HepG2 (cell line): ENCODE measurements at regions not wholly inside any gene's neighbourhood (a gene's known extent, or its start where the extent isn't known, plus 50 kb on each side); places are given as distances from the start of the nearest gene placed in this dataset.
A peak's percentile ranks its signal among the peaks of the same experiment; 100 is the strongest.

Experiments
- ARID3A ChIP-seq: IDR thresholded peaks from 2 replicates; pipeline ENCODE4 v1.6.1; 2012; ENCODE audit warnings: low read depth, low read length, improper control_type of control experiment
- BORCS8-MEF2B ChIP-seq: sonication (generic); formaldehyde crosslinking; IDR thresholded peaks from 2 replicates; pipeline ENCODE4 v1.8.0; 2022; ENCODE audit warnings: mild to moderate bottlenecking, missing genetic modification reagents
- CEBPB ChIP-seq: IDR thresholded peaks from 2 replicates; pipeline ENCODE4 v1.6.1; 2011; ENCODE audit warnings: low read depth, low read length, improper control_type of control experiment, borderline replicate concordance
- ELF3 ChIP-seq: IDR thresholded peaks from 2 replicates; pipeline ENCODE4 v1.6.1; 2016; ENCODE audit warnings: missing genetic modification reagents, missing compliant biosample characterization
- GATAD2A ChIP-seq: IDR thresholded peaks from 2 replicates; pipeline ENCODE4 v1.6.1; 2016
- GLMP ChIP-seq: sonication (generic); formaldehyde crosslinking; IDR thresholded peaks from 2 replicates; pipeline ENCODE4 v1.9.0; 2021; ENCODE audit warnings: missing genetic modification reagents, mild to moderate bottlenecking, borderline replicate concordance
- HOXA9 ChIP-seq: sonication (generic); formaldehyde crosslinking; IDR thresholded peaks from 2 replicates; pipeline ENCODE4 v1.8.1; 2022; ENCODE audit warnings: missing genetic modification reagents, mild to moderate bottlenecking, moderate library complexity, borderline replicate concordance
- KAT2B ChIP-seq: fragments of 150-350 bp; IDR thresholded peaks from 2 replicates; pipeline ENCODE4 v1.6.1; 2014; ENCODE audit warnings: low read depth, low read length, borderline replicate concordance
- POLR2AphosphoS2 ChIP-seq: IDR thresholded peaks from 2 replicates; pipeline ENCODE4 v1.6.1; 2011; ENCODE audit warnings: low read depth, low read length, improper control_type of control experiment
- SYNCRIP ChIP-seq: fragments of 200-400 bp; formaldehyde crosslinking; IDR thresholded peaks from 2 replicates; pipeline ENCODE4 v1.6.1; 2018; ENCODE audit warnings: mild to moderate bottlenecking, low read depth, low read length; ENCODE audit not compliant: insufficient read depth
- XRCC5 ChIP-seq: fragments of 200-400 bp; formaldehyde crosslinking; optimal IDR thresholded peaks from 2 replicates; pipeline ENCODE3; 2017; ENCODE audit warnings: mild to moderate bottlenecking, low read length
- ZNF224 ChIP-seq: sonication (generic); formaldehyde crosslinking; IDR thresholded peaks from 2 replicates; pipeline ENCODE4 v1.5.0; 2020; ENCODE audit warnings: mild to moderate bottlenecking, missing genetic modification reagents
- ZNF558 ChIP-seq: sonication (generic); formaldehyde crosslinking; IDR thresholded peaks from 2 replicates; pipeline ENCODE4 v1.9.0; 2022; ENCODE audit warnings: mild to moderate bottlenecking, missing genetic modification reagents, borderline replicate concordance
- TF ChIP-seq, protein P1 (sequence below): sonication (generic); formaldehyde crosslinking; IDR thresholded peaks from 2 replicates; pipeline ENCODE4 v1.4.0; 2020; ENCODE audit warnings: missing genetic modification reagents
- TF ChIP-seq, protein P2 (sequence below), 2 experiments: sonication (generic) in 1 of 2; formaldehyde crosslinking in 1 of 2; IDR thresholded peaks; 2 replicates each; pipeline versions ENCODE4 v1.5.1 to v1.6.1; 2011 to 2020; ENCODE audit warnings: borderline replicate concordance in 1 of 2, low read depth in 1 of 2, low read length in 1 of 2, mild to moderate bottlenecking in 1 of 2, missing genetic modification reagents in 1 of 2, moderate library complexity in 1 of 2
- TF ChIP-seq, protein P3 (sequence below), 2 experiments: fragments of 450-650 bp in 1 of 2; sonication (generic) in 1 of 2; formaldehyde crosslinking; IDR thresholded peaks; 2 replicates each; pipeline versions ENCODE4 v1.5.0 to v1.8.0; 2020 to 2022; ENCODE audit warnings: mild to moderate bottlenecking in 1 of 2, missing genetic modification reagents in 1 of 2

DNA sequence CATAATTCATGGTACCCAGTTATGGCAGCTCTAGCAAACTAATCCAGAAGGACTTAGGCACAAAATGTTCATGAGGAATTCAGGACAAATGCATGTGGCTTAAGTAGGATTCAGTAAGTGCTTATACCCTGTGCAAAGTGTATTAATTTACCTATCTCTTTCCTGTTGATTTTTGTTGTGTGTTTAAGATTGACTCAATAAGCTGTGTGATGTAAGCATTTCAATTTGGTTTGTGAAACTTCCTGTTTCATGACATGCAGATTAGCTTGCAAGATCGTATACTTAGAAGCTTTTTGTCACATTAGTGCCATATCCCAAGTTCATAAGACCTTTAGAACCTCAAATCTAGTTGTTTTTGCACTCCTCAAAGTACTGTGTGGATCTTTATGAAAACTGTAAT, 416.7 kb downstream of the ARL4A start (continued):
- TF ChIP-seq ARID3A, result peak; percentile 46; the same call in 1 of the 2 replicates
- no peak for TF ChIP-seq ZNF558
- TF ChIP-seq ELF3 (CRISPR knock-in tag), result 0 out of 2 replicates have a peak, but pooled peaks have one; percentile 20
- TF ChIP-seq GATAD2A (CRISPR knock-in tag), result 0 out of 2 replicates have a peak, but pooled peaks have one; percentile 27
- TF ChIP-seq HOXA9 (CRISPR knock-in tag), result no peak
- peak; percentile 43; the same call in 1 of the 2 replicates for TF ChIP-seq CEBPB
- TF ChIP-seq ZNF224 (CRISPR knock-in tag), result no peak
- TF ChIP-seq, protein P1, sequence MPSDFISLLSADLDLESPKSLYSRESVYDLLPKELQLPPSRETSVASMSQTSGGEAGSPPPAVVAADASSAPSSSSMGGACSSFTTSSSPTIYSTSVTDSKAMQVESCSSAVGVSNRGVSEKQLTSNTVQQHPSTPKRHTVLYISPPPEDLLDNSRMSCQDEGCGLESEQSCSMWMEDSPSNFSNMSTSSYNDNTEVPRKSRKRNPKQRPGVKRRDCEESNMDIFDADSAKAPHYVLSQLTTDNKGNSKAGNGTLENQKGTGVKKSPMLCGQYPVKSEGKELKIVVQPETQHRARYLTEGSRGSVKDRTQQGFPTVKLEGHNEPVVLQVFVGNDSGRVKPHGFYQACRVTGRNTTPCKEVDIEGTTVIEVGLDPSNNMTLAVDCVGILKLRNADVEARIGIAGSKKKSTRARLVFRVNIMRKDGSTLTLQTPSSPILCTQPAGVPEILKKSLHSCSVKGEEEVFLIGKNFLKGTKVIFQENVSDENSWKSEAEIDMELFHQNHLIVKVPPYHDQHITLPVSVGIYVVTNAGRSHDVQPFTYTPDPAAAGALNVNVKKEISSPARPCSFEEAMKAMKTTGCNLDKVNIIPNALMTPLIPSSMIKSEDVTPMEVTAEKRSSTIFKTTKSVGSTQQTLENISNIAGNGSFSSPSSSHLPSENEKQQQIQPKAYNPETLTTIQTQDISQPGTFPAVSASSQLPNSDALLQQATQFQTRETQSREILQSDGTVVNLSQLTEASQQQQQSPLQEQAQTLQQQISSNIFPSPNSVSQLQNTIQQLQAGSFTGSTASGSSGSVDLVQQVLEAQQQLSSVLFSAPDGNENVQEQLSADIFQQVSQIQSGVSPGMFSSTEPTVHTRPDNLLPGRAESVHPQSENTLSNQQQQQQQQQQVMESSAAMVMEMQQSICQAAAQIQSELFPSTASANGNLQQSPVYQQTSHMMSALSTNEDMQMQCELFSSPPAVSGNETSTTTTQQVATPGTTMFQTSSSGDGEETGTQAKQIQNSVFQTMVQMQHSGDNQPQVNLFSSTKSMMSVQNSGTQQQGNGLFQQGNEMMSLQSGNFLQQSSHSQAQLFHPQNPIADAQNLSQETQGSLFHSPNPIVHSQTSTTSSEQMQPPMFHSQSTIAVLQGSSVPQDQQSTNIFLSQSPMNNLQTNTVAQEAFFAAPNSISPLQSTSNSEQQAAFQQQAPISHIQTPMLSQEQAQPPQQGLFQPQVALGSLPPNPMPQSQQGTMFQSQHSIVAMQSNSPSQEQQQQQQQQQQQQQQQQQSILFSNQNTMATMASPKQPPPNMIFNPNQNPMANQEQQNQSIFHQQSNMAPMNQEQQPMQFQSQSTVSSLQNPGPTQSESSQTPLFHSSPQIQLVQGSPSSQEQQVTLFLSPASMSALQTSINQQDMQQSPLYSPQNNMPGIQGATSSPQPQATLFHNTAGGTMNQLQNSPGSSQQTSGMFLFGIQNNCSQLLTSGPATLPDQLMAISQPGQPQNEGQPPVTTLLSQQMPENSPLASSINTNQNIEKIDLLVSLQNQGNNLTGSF (CRISPR knock-in tag), result no peak
- no peak for TF ChIP-seq XRCC5
- TF ChIP-seq POLR2AphosphoS2, result no peak
- no peak for TF ChIP-seq BORCS8-MEF2B (CRISPR knock-in tag)
- TF ChIP-seq SYNCRIP, result no peak
- TF ChIP-seq, protein P2, sequence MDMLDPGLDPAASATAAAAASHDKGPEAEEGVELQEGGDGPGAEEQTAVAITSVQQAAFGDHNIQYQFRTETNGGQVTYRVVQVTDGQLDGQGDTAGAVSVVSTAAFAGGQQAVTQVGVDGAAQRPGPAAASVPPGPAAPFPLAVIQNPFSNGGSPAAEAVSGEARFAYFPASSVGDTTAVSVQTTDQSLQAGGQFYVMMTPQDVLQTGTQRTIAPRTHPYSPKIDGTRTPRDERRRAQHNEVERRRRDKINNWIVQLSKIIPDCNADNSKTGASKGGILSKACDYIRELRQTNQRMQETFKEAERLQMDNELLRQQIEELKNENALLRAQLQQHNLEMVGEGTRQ (IDR thresholded peaks at IDR 0.05; ENCODE audit: low read depth, low read length), result no peak
- TF ChIP-seq, protein P2 (CRISPR knock-in tag; IDR thresholded peaks at IDR 0.05; ENCODE audit: borderline replicate concordance), result no peak
- TF ChIP-seq, protein P3, sequence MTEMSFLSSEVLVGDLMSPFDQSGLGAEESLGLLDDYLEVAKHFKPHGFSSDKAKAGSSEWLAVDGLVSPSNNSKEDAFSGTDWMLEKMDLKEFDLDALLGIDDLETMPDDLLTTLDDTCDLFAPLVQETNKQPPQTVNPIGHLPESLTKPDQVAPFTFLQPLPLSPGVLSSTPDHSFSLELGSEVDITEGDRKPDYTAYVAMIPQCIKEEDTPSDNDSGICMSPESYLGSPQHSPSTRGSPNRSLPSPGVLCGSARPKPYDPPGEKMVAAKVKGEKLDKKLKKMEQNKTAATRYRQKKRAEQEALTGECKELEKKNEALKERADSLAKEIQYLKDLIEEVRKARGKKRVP (CRISPR knock-in tag; IDR thresholded peaks at IDR 0.05), result peak in 1 of 2 experiments; percentile 83; a peak in 2 of 4 replicates
- TF ChIP-seq KAT2B, result no peak
- TF ChIP-seq GLMP, result no peak
